ENCODE measurements at regions not wholly inside any gene's neighbourhood (a gene's known extent, or its start where the extent isn't known, plus 50 kb on each side); places are given as distances from the start of the nearest gene placed in this dataset.

GRCh38 chr4:138797646-138798045, 217.9 kb upstream of the NOCT start:
- no peak overlapping the region for H3K9ac ChIP-seq
- H3K27ac ChIP-seq, result no peak overlapping the region
- no peak overlapping the region for H3K4me2 ChIP-seq (ENCODE audit: low read length)
- no peaks in the 10 kb centered on the region for H3K4me1 ChIP-seq
- no peak overlapping the region for H3K4me3 ChIP-seq (ENCODE audit: low read depth, low read length)
- no peaks in the 10 kb centered on the region for H3K9me3 ChIP-seq (ENCODE audit: control insufficient read depth, low read length)
- no peaks in the 10 kb centered on the region for H3K79me2 ChIP-seq
- no peaks in the 10 kb centered on the region for H3K36me3 ChIP-seq (ENCODE audit: control insufficient read depth, insufficient read depth, low read length)
- no peaks in the 10 kb centered on the region for H3K27me3 ChIP-seq (ENCODE audit: control insufficient read depth, insufficient read depth, low read length)
- no peak for TF ChIP-seq CTCF (IDR thresholded peaks at IDR 0.05)
- H2AFZ ChIP-seq, result no peak overlapping the region

- Histone ChIP-seq H3K4me1 (no peaks in the 10 kb centered on the region), H3K4me3 (ENCODE audit: low read depth, low read length) (no peak overlapping the region), H3K27ac (no peak overlapping the region), H3K4me2 (ENCODE audit: low read length) (no peak overlapping the region), H3K9me3 (ENCODE audit: control insufficient read depth, low read length) (no peaks in the 10 kb centered on the region), H3K27me3 (ENCODE audit: control insufficient read depth, insufficient read depth, low read length) (no peaks in the 10 kb centered on the region), H3K36me3 (ENCODE audit: control insufficient read depth, insufficient read depth, low read length) (no peaks in the 10 kb centered on the region), H3K79me2 (no peaks in the 10 kb centered on the region), H3K9ac (no peak overlapping the region), H2AFZ (no peak overlapping the region)
- TF ChIP-seq CTCF (IDR thresholded peaks at IDR 0.05), result no peak
Observed at GRCh38 chr4:138796761-138797160, 218.8 kb upstream of the NOCT start.

GRCh38 chr4:138790706-138791340, 224.8 kb upstream of the NOCT start:
- H3K36me3 ChIP-seq (ENCODE audit: control insufficient read depth, insufficient read depth, low read length), result no peaks in the 10 kb centered on the region
- no peak overlapping the region for H3K27ac ChIP-seq
- no peaks in the 10 kb centered on the region for H3K4me1 ChIP-seq
- no peak overlapping the region for H3K4me2 ChIP-seq (ENCODE audit: low read length)
- TF ChIP-seq CTCF (IDR thresholded peaks at IDR 0.05), result no peak
- no peaks in the 10 kb centered on the region for H3K79me2 ChIP-seq
- no peaks in the 10 kb centered on the region for H3K9me3 ChIP-seq (ENCODE audit: control insufficient read depth, low read length)
- H3K9ac ChIP-seq, result no peak overlapping the region
- H3K4me3 ChIP-seq (ENCODE audit: low read depth, low read length), result no peak overlapping the region
- H2AFZ ChIP-seq, result no peak overlapping the region
- no peaks in the 10 kb centered on the region for H3K27me3 ChIP-seq (ENCODE audit: control insufficient read depth, insufficient read depth, low read length)

- no peaks in the 10 kb centered on the region for H3K27me3 ChIP-seq (ENCODE audit: control insufficient read depth, insufficient read depth, low read length)
- no peak for TF ChIP-seq CTCF (IDR thresholded peaks at IDR 0.05)
- H3K4me2 ChIP-seq (ENCODE audit: low read length), result no peak overlapping the region
- H3K27ac ChIP-seq, result no peak overlapping the region
- H3K36me3 ChIP-seq (ENCODE audit: control insufficient read depth, insufficient read depth, low read length), result no peaks in the 10 kb centered on the region
- no peak overlapping the region for H3K4me3 ChIP-seq (ENCODE audit: low read depth, low read length)
- H3K9ac ChIP-seq, result no peak overlapping the region
- H3K9me3 ChIP-seq (ENCODE audit: control insufficient read depth, low read length), result no peaks in the 10 kb centered on the region
- no peaks in the 10 kb centered on the region for H3K79me2 ChIP-seq
- no peaks in the 10 kb centered on the region for H3K4me1 ChIP-seq
- no peak overlapping the region for H2AFZ ChIP-seq
Observed at GRCh38 chr4:138789796-138790195, 225.8 kb upstream of the NOCT start.

GRCh38 chr4:138788857-138789256, 226.7 kb upstream of the NOCT start:
- no peak overlapping the region for H3K9ac ChIP-seq
- H3K4me3 ChIP-seq (ENCODE audit: low read depth, low read length), result no peak overlapping the region
- H3K4me2 ChIP-seq (ENCODE audit: low read length), result no peak overlapping the region
- H3K9me3 ChIP-seq (ENCODE audit: control insufficient read depth, low read length), result no peaks in the 10 kb centered on the region
- no peak overlapping the region for H3K27ac ChIP-seq
- TF ChIP-seq CTCF (IDR thresholded peaks at IDR 0.05), result no peak
- H3K27me3 ChIP-seq (ENCODE audit: control insufficient read depth, insufficient read depth, low read length), result no peaks in the 10 kb centered on the region
- H3K79me2 ChIP-seq, result no peaks in the 10 kb centered on the region
- H3K36me3 ChIP-seq (ENCODE audit: control insufficient read depth, insufficient read depth, low read length), result no peaks in the 10 kb centered on the region
- H3K4me1 ChIP-seq, result no peaks in the 10 kb centered on the region
- H2AFZ ChIP-seq, result no peak overlapping the region

Data from parathyroid adenoma (tissue), 2 donors.